GM12865 (cell line): ENCODE measurements at regions not wholly inside any gene's neighbourhood (a gene's known extent, or its start where the extent isn't known, plus 50 kb on each side); places are given as distances from the start of the nearest gene placed in this dataset.

Experiments
- DNase-seq: peaks from one replicate; pipeline ENCODE4 v3.0.0; 2010; ENCODE audit warnings: low read depth
- H3K4me3 ChIP-seq: 2 replicates; pipeline ENCODE4 v1.5.1; 2011; ENCODE audit warnings: mild to moderate bottlenecking, low read depth, low read length, control low read depth
- TF ChIP-seq, protein P1 (sequence below): IDR thresholded peaks from 2 replicates; pipeline ENCODE4 v1.5.1; 2011; ENCODE audit warnings: low read length, control low read depth, low read depth, inconsistent platforms; ENCODE audit not compliant: insufficient read depth; ENCODE audit errors: missing control alignments

DNA sequence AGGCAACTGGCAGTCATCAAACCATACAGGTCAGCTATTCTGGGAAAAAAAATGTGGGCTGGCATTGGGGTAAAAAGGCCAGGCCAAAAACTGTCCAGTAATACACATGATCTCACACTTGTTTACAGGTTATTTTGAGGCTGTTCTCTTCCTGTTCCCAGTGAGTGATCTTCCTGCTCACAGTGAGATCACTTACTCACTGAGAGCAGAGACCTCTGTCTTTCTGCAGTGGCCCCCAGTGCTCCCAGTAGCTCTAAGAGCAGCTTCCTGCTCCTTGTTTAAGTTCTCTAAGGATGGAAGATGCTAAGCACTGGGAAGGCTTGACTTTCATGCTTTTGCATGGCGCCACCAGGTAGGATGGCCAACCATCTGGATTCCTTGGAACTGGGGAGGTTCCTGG is 93.5 kb upstream of the KIAA1217 start:
- TF ChIP-seq, protein P1, sequence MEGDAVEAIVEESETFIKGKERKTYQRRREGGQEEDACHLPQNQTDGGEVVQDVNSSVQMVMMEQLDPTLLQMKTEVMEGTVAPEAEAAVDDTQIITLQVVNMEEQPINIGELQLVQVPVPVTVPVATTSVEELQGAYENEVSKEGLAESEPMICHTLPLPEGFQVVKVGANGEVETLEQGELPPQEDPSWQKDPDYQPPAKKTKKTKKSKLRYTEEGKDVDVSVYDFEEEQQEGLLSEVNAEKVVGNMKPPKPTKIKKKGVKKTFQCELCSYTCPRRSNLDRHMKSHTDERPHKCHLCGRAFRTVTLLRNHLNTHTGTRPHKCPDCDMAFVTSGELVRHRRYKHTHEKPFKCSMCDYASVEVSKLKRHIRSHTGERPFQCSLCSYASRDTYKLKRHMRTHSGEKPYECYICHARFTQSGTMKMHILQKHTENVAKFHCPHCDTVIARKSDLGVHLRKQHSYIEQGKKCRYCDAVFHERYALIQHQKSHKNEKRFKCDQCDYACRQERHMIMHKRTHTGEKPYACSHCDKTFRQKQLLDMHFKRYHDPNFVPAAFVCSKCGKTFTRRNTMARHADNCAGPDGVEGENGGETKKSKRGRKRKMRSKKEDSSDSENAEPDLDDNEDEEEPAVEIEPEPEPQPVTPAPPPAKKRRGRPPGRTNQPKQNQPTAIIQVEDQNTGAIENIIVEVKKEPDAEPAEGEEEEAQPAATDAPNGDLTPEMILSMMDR = no peak
- DNase-seq = no peak

DNA sequence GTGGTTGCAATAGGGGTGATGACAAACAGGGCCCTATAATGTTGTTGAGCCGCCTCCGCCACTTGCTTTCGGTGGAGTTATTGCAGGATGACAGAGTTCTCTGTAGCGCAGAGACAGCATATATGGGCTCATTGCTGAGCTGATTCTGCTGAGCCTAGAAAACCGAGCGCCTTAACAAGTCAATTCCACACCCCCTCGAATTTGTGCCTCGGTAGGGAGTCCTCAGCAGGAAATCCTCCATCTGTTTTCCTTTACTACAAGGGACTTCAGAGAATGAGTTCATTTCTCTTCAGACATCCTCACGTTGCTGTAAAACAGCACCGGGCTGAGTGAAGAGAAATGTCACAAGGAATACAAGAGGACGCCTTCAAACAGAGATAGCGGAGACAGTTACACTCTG is 90.7 kb upstream of the KIAA1217 start:
- no peak overlapping the region for H3K4me3 ChIP-seq
- TF ChIP-seq, protein P1 = no peak
- DNase-seq = no peak

More for the DNA sequence above, 93.5 kb upstream of the KIAA1217 start:
- no peak overlapping the region for H3K4me3 ChIP-seq

DNA sequence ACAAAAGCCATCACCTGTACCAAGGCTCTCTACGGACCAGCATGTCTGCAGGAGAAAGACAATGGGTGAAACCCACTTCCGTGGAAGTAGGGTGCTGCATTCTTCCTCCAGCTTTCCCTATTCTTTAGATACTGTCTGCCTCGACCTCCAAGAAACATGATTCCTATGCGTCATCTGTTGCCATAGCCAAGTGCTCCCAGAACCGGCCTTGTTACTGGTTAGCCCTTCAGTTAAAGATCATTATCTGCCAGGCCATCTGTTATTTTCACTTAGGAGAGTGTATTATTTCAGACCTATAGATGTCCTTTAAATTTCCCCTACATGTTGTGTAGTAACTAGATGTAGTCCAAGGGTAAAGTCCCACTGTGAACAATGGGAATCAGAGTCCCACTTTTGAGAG is 89.0 kb upstream of the KIAA1217 start:
- H3K4me3 ChIP-seq = no peak overlapping the region
- no peak for DNase-seq
- TF ChIP-seq, protein P1 = no peak

DNA sequence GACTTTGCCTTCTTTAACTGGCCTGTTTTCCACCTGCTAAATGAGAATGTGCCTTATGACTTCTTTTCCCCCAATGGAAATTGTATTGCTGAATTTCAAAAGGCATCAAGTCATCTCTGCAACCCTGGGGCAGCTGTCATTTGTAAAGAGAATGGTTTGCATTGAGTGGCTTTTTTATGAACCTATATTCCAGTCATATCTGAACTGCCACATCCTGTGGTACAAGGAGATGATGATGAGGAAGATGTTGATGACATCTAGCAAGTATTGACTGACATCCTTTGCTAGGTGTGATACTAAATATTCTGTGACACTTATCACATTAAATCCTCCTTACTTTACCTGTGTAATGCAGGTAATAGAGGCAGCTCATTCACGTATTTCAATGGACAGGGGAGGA is 88.3 kb upstream of the KIAA1217 start:
- TF ChIP-seq, protein P1 = no peak
- no peak overlapping the region for H3K4me3 ChIP-seq
- no peak for DNase-seq

DNA sequence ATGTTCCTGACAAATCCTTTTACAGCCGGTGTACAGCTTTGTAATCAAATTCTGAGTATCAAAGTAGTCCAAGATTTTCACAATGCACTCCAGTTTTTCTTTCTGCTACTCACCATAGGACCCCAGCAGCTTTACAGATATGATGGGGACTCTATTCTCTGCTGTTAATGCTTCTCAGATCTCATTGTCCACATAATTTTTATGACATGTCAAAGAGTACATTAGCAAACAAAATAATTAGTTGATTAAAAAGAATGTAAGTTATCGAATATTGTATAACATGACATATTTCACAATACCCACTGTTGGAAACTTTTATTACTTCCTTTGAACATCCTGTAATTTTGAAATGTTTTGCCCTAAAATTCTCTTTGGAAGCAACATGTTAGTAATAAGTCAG is 81.4 kb upstream of the KIAA1217 start:
- H3K4me3 ChIP-seq = no peak overlapping the region
- TF ChIP-seq, protein P1 = no peak
- DNase-seq = no peak

DNA sequence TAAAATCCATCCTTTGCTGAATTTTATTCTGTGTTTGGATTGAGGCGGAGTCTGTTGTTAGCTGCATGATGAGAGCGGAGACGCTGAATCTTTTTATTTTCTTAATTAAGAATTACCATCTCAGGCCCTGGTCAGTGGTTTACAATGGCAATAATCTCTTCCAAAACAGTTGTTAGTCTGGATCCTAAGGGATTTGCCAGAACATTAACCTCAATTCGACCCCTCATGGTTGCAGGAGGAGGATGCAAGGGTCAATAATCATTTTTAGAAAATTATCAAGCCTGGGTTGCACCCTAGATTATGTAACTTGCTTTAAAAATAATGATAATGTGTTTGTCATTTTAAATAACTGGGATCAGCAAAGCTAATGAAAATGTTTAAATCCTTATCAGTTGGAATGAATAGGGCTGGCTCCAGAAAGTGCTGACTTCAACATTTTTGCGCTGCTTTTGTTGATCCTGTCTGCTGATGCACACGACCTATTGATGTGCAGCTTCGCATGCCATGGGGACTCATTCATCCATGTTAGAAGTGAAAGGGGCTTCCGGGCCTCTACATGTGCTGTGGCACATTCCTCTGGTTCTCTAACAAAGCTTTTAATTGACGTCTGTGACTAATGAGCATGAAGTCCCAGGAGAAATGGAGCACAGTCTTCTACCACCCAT is 80.7 kb upstream of the KIAA1217 start:
- TF ChIP-seq, protein P1 = no peak
- no peak for DNase-seq
- H3K4me3 ChIP-seq = no peak overlapping the region

DNA sequence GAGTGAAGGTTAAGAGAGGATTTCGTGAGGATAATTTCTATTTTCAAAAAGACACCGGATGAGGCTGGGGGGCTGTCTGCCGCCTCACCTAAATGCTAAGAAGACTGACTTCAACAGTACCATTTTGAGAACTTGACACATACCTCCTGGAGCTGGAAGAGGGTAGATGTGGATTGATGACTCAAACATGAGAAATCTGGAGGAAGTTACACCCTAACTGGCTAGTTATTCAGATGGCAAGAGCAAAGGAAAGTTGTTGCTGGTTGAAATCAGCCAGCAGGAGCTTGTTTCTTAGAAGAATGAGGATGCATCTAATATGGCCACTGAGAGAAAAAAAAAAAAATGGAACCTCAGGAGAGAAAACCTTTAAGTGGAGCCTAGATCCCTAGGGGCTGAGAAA is 76.2 kb upstream of the KIAA1217 start:
- no peak for DNase-seq

More for the DNA sequence above, 76.2 kb upstream of the KIAA1217 start:
- H3K4me3 ChIP-seq = no peak overlapping the region
- TF ChIP-seq, protein P1 = no peak
